A549 (cell line): ENCODE measurements at regions not wholly inside any gene's neighbourhood (a gene's known extent, or its start where the extent isn't known, plus 50 kb on each side); places are given as distances from the start of the nearest gene placed in this dataset.

Source experiments
- ATAC-seq, 2 experiments: fragments of 200-7000 bp in 1 of 2; fragments of >200 bp in 1 of 2; cut with Nextera tagmentation in 1 of 2; cut with Tn5 transposase in 1 of 2; 3 replicates each; pipeline versions ENCODE4 v1.8.0 to v1.9.1; 2018 to 2020; ENCODE audit warnings: mild to moderate bottlenecking in 1 of 2, moderate library complexity in 1 of 2
- CTCF ChIA-PET: fragments of 300-600 bp; sonication (Branson Sonifier 250); formaldehyde crosslinking; extraction: SDS; loops from one replicate; lab custom pipeline; 2021; ENCODE audit warnings: antibody characterized with exemption, inconsistent platforms; lab: Yijun Ruan, JAX
- POLR2A ChIA-PET: fragments of 350-600 bp; formaldehyde crosslinking; extraction: SDS; loops from one replicate; lab custom pipeline; 2021; ENCODE audit warnings: antibody characterized with exemption, inconsistent platforms; lab: Yijun Ruan, JAX
- DNase-seq, 2 experiments: peaks; one replicate each; pipeline versions ENCODE4 v3.0.0 to v3.0.0-alpha.2; 2011 to 2016; ENCODE audit warnings: low read depth in 1 of 2, low spot score in 1 of 2
- FAIRE-seq: peaks from 2 replicates; lab custom pipeline; 2011; peaks lifted over from hg19 to GRCh38; lab: Jason Lieb, UNC
- H3K27ac ChIP-seq, 2 experiments: fragments of >200 bp; sonication (Bioruptor Twin); formaldehyde crosslinking; 3 replicates each; pipeline ENCODE4 v1.5.1; 2016 to 2017
- H3K4me1 ChIP-seq: fragments of >200 bp; sonication (Bioruptor Twin); formaldehyde crosslinking; 3 replicates; pipeline ENCODE4 v1.6.1; 2016
- H3K4me2 ChIP-seq: fragments of >200 bp; sonication (Bioruptor Twin); formaldehyde crosslinking; 3 replicates; pipeline ENCODE4 v1.6.1; 2016
- H3K4me3 ChIP-seq: fragments of >200 bp; sonication (Bioruptor Twin); formaldehyde crosslinking; 3 replicates; pipeline ENCODE4 v1.5.1; 2016
- H3K9me3 ChIP-seq: fragments of >200 bp; sonication (Bioruptor Twin); formaldehyde crosslinking; 3 replicates; pipeline ENCODE4 v1.6.1; 2016
- CBX2 ChIP-seq: fragments of 200-600 bp; sonication (generic); IDR thresholded peaks from 2 replicates; pipeline ENCODE4 v1.6.1; 2016; ENCODE audit warnings: low read depth, mild to moderate bottlenecking, borderline replicate concordance
- CHD4 ChIP-seq: fragments of 200-600 bp; sonication (generic); IDR thresholded peaks from 2 replicates; pipeline ENCODE4 v1.6.1; 2016; ENCODE audit warnings: antibody characterized with exemption, mild to moderate bottlenecking, borderline replicate concordance
- EHF ChIP-seq: fragments of 250-450 bp; sonication (Bioruptor Pico); IDR thresholded peaks from 2 replicates; pipeline ENCODE4 v1.5.0; 2020; ENCODE audit warnings: mild to moderate bottlenecking
- HDAC2 ChIP-seq: fragments of 200-600 bp; sonication (generic); IDR thresholded peaks from 2 replicates; pipeline ENCODE4 v1.6.1; 2016
- HOXB5 ChIP-seq: fragments of 250-450 bp; sonication (Bioruptor Pico); IDR thresholded peaks from 2 replicates; pipeline ENCODE4 v1.5.0; 2020; ENCODE audit warnings: mild to moderate bottlenecking, moderate library complexity
- JUNB ChIP-seq: fragments of >200 bp; sonication (Bioruptor Twin); formaldehyde crosslinking; IDR thresholded peaks from 2 replicates; pipeline ENCODE4 v1.6.1; 2016
- MYC ChIP-seq: IDR thresholded peaks from 2 replicates; pipeline ENCODE4 v1.6.1; 2012; ENCODE audit warnings: mild to moderate bottlenecking, inconsistent platforms, low read length, improper control_type of control experiment, borderline replicate concordance
- RARB ChIP-seq: fragments of 250-450 bp; sonication (Bioruptor Pico); IDR thresholded peaks from 2 replicates; pipeline ENCODE4 v1.8.0; 2021; ENCODE audit warnings: mild to moderate bottlenecking, moderate library complexity
- RCOR1 ChIP-seq: fragments of 150-350 bp; IDR thresholded peaks from 2 replicates; pipeline ENCODE4 v1.6.1; 2014; ENCODE audit warnings: antibody characterized with exemption, low read length, low read depth
- RFX5 ChIP-seq: fragments of 450-650 bp; IDR thresholded peaks from 2 replicates; pipeline ENCODE4 v1.7.1; 2014; ENCODE audit warnings: antibody characterized with exemption, mild to moderate bottlenecking, moderate library complexity
- SREBF2 ChIP-seq: fragments of 450-650 bp; IDR thresholded peaks from 2 replicates; pipeline ENCODE4 v1.6.1; 2014; ENCODE audit warnings: mild to moderate bottlenecking, moderate library complexity
- TP53 ChIP-seq: fragments of 250-450 bp; sonication (Bioruptor Pico); IDR thresholded peaks from 2 replicates; pipeline ENCODE4 v1.5.0; 2021; ENCODE audit warnings: mild to moderate bottlenecking, moderate library complexity
- ZSCAN20 ChIP-seq: fragments of 250-450 bp; sonication (Bioruptor Pico); IDR thresholded peaks from 2 replicates; pipeline ENCODE4 v1.8.0; 2022; ENCODE audit warnings: mild to moderate bottlenecking, moderate library complexity
- WGBS: methylation state at CpG from one replicate; pipeline ENCODE4 v1.1.6; 2017; ENCODE audit errors: missing lambda C conversion rate; 5-methylcytosine and 5-hydroxymethylcytosine counted together
- TF ChIP-seq, protein P1 (sequence below): fragments of >200 bp; sonication (Bioruptor Twin); formaldehyde crosslinking; IDR thresholded peaks from 3 replicates; pipeline ENCODE4 v1.6.1; 2016
- TF ChIP-seq, protein P2 (sequence below): fragments of 250-450 bp; sonication (Bioruptor Pico); IDR thresholded peaks from 2 replicates; pipeline ENCODE4 v1.5.0; 2021; ENCODE audit warnings: mild to moderate bottlenecking, moderate library complexity, borderline replicate concordance
- TF ChIP-seq, protein P3 (sequence below): fragments of 150-350 bp; IDR thresholded peaks from 2 replicates; pipeline ENCODE4 v1.6.1; 2014; ENCODE audit warnings: low read depth, mild to moderate bottlenecking, low read length
- TF ChIP-seq, protein P4 (sequence below): fragments of 200-600 bp; sonication (generic); IDR thresholded peaks from 2 replicates; pipeline ENCODE4 v1.6.1; 2016; ENCODE audit warnings: antibody characterized with exemption, mild to moderate bottlenecking, moderate library complexity
- TF ChIP-seq, protein P5 (sequence below): fragments of >200 bp; sonication (Bioruptor Twin); formaldehyde crosslinking; IDR thresholded peaks from 3 replicates; pipeline ENCODE4 v1.5.1; 2016

DNA sequence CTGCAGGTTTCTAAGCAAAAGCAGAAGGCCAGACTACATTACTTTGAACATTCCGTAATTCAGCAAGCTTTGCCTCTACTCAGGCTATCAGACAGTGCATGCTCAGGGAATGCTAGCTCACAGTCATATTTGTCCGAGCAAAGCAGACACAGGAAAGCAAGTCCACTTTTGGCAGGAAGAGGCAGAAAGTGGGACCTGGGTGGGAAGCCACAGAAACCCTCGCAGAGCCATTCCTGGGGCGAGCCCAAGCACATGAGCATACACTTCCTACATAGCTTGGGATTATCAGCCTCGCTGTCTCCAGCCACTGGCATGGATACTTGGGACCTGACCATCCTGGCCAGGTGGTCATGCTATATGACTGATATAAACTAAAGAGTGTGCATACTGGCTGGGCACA lies 113.3 kb downstream of the TRIM29 start (continued):
- TF ChIP-seq, protein P1, sequence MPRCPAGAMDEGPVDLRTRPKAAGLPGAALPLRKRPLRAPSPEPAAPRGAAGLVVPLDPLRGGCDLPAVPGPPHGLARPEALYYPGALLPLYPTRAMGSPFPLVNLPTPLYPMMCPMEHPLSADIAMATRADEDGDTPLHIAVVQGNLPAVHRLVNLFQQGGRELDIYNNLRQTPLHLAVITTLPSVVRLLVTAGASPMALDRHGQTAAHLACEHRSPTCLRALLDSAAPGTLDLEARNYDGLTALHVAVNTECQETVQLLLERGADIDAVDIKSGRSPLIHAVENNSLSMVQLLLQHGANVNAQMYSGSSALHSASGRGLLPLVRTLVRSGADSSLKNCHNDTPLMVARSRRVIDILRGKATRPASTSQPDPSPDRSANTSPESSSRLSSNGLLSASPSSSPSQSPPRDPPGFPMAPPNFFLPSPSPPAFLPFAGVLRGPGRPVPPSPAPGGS, result no peak
- no peak for TF ChIP-seq HDAC2
- TF ChIP-seq, protein P2, sequence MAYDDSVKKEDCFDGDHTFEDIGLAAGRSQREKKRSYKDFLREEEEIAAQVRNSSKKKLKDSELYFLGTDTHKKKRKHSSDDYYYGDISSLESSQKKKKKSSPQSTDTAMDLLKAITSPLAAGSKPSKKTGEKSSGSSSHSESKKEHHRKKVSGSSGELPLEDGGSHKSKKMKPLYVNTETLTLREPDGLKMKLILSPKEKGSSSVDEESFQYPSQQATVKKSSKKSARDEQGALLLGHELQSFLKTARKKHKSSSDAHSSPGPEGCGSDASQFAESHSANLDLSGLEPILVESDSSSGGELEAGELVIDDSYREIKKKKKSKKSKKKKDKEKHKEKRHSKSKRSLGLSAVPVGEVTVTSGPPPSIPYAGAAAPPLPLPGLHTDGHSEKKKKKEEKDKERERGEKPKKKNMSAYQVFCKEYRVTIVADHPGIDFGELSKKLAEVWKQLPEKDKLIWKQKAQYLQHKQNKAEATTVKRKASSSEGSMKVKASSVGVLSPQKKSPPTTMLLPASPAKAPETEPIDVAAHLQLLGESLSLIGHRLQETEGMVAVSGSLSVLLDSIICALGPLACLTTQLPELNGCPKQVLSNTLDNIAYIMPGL (CRISPR knock-in tag), result no peak
- TF ChIP-seq TP53 (CRISPR knock-in tag), result no peak

DNA sequence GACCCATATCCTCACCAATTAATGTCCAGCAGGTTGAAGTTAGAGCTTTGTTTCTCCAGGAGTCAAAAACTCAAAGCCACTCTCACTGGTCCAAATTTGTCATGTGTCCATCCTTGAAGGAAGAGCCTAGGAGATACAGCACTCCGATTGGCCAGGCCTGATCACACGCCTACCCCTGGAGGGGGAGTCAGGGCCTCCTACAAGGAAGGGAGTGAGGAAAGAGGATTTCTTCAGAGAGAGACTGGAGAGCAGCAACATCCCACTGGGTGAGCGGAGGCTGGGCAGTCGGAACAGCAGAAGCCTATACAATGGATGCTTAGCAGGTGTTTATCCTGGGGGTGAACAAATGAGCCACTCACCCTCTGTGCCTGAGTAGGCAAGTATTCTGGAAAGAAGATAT lies 113.9 kb downstream of the TRIM29 start:
- 73% methylated on average over 3 of the region's 4 CpGs for WGBS
- DNase-seq (no peak), ATAC-seq (no peak), FAIRE-seq (no peak)
- no peak overlapping the region for H3K27ac ChIP-seq
- no peaks in the 10 kb centered on the region for H3K9me3 ChIP-seq
- ChIA-PET POLR2A (no interaction called here), CTCF (no interaction called here)
- TF ChIP-seq RCOR1, result no peak
- no peak overlapping the region for H3K4me3 ChIP-seq
- no peak overlapping the region for H3K4me2 ChIP-seq
- H3K4me1 ChIP-seq, result no peaks in the 10 kb centered on the region

DNA sequence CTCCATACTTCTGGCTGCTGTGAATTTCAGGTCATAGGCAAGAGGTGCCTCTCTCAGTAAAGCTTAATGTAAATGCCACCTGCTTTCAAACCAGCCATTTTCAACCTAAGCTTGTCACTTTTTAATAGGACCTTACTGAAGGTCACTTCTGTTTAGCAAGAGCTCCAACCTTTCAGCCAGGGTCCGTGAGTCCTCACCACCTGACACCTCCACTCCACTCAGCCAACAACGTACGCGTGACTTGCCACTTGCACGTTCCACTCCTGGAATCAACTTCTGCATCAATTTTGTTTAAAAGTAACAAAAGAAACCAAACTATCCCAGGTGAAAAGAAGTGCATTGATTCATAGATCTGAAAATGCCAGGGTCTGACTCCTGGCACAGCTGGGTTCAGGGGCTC lies 114.4 kb downstream of the TRIM29 start:
- WGBS, result 60% methylated on average over 5 of the region's 5 CpGs
- no peak overlapping the region for H3K27ac ChIP-seq
- POLR2A ChIA-PET, result no interaction called here
- ATAC-seq (no peak), DNase-seq (no peak)
- H3K4me2 ChIP-seq, result no peak overlapping the region
- no peaks in the 10 kb centered on the region for H3K4me1 ChIP-seq
- H3K4me3 ChIP-seq, result no peak overlapping the region
- TF ChIP-seq, protein P3, sequence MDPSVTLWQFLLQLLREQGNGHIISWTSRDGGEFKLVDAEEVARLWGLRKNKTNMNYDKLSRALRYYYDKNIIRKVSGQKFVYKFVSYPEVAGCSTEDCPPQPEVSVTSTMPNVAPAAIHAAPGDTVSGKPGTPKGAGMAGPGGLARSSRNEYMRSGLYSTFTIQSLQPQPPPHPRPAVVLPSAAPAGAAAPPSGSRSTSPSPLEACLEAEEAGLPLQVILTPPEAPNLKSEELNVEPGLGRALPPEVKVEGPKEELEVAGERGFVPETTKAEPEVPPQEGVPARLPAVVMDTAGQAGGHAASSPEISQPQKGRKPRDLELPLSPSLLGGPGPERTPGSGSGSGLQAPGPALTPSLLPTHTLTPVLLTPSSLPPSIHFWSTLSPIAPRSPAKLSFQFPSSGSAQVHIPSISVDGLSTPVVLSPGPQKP, result no peak
- no peak for TF ChIP-seq RFX5
- TF ChIP-seq MYC, result no peak
- TF ChIP-seq, all 56 proteins: peak for 0
- CTCF ChIA-PET, result interaction anchor here (0.8 kb wide), 1 partner anchor 12 kb away, joined by 3 read pairs; no protein-coding TSS in a partner anchor
- FAIRE-seq, result no peak
- no peaks in the 10 kb centered on the region for H3K9me3 ChIP-seq

DNA sequence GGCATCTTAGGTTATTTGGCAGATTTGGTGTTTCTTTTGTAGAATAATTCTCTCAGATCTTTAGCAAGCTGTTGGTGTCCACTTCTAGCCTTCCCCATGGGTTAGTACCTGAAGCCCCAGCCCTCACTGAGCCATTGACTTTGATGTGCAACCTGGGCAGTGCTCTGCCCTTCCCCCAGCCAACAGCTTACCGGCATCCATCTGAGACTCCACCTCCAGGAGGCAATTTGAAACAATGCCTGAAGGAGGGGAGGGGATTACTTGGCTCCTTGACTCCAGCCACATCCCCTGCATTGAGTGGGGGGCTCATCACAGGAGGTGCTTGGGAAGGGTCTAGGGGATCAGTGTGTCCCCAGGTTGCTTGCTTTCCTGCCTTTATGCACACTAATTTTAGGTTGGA lies 114.8 kb downstream of the TRIM29 start:
- no peak overlapping the region for H3K4me3 ChIP-seq
- POLR2A ChIA-PET, result no interaction called here
- H3K4me2 ChIP-seq, result no peak overlapping the region
- FAIRE-seq, result no peak
- H3K27ac ChIP-seq, result no peak overlapping the region
- WGBS, result 0% methylated on average over 1 of the region's 1 CpG
- CTCF ChIA-PET, result interaction anchor here (0.8 kb wide), 1 partner anchor 11 kb away, joined by 3 read pairs; no protein-coding TSS in a partner anchor
- no peaks in the 10 kb centered on the region for H3K4me1 ChIP-seq
- TF ChIP-seq MYC (no peak), EHF (no peak), CHD4 (no peak), ZSCAN20 (no peak), CBX2 (no peak), HOXB5 (CRISPR knock-in tag) (no peak), RARB (CRISPR knock-in tag) (no peak), JUNB (no peak), SREBF2 (no peak)
- TF ChIP-seq, protein P4, sequence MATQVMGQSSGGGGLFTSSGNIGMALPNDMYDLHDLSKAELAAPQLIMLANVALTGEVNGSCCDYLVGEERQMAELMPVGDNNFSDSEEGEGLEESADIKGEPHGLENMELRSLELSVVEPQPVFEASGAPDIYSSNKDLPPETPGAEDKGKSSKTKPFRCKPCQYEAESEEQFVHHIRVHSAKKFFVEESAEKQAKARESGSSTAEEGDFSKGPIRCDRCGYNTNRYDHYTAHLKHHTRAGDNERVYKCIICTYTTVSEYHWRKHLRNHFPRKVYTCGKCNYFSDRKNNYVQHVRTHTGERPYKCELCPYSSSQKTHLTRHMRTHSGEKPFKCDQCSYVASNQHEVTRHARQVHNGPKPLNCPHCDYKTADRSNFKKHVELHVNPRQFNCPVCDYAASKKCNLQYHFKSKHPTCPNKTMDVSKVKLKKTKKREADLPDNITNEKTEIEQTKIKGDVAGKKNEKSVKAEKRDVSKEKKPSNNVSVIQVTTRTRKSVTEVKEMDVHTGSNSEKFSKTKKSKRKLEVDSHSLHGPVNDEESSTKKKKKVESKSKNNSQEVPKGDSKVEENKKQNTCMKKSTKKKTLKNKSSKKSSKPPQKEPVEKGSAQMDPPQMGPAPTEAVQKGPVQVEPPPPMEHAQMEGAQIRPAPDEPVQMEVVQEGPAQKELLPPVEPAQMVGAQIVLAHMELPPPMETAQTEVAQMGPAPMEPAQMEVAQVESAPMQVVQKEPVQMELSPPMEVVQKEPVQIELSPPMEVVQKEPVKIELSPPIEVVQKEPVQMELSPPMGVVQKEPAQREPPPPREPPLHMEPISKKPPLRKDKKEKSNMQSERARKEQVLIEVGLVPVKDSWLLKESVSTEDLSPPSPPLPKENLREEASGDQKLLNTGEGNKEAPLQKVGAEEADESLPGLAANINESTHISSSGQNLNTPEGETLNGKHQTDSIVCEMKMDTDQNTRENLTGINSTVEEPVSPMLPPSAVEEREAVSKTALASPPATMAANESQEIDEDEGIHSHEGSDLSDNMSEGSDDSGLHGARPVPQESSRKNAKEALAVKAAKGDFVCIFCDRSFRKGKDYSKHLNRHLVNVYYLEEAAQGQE, result no peak
- TF ChIP-seq, protein P2 (CRISPR knock-in tag), result no peak
- TF ChIP-seq, protein P5, sequence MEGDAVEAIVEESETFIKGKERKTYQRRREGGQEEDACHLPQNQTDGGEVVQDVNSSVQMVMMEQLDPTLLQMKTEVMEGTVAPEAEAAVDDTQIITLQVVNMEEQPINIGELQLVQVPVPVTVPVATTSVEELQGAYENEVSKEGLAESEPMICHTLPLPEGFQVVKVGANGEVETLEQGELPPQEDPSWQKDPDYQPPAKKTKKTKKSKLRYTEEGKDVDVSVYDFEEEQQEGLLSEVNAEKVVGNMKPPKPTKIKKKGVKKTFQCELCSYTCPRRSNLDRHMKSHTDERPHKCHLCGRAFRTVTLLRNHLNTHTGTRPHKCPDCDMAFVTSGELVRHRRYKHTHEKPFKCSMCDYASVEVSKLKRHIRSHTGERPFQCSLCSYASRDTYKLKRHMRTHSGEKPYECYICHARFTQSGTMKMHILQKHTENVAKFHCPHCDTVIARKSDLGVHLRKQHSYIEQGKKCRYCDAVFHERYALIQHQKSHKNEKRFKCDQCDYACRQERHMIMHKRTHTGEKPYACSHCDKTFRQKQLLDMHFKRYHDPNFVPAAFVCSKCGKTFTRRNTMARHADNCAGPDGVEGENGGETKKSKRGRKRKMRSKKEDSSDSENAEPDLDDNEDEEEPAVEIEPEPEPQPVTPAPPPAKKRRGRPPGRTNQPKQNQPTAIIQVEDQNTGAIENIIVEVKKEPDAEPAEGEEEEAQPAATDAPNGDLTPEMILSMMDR, result no peak
- no peak for ATAC-seq
- H3K9me3 ChIP-seq, result no peaks in the 10 kb centered on the region
- DNase-seq, result no peak
